IMR-90 (cell line): ENCODE measurements at regions not wholly inside any gene's neighbourhood (a gene's known extent, or its start where the extent isn't known, plus 50 kb on each side); places are given as distances from the start of the nearest gene placed in this dataset.

ENCODE experiments used
- ATAC-seq: fragments of 200-7000 bp; cut with Tn5 transposase; 2 replicates; pipeline ENCODE4 v1.9.1; 2020; ENCODE audit warnings: low read depth, mild to moderate bottlenecking, moderate library complexity
- BruUV-seq: library from RNA; stranded (reverse); fragments of 400-500 nt; replicated peaks from 2 replicates; lab custom pipeline; 2021; lab: Mats Ljungman, UMichigan
- CTCF ChIA-PET: fragments of 300-600 bp; formaldehyde crosslinking; extraction: SDS; loops from one replicate; lab custom pipeline; 2021; ENCODE audit warnings: antibody characterized with exemption; lab: Yijun Ruan, JAX
- POLR2A ChIA-PET: fragments of 300-600 bp; sonication (Branson Sonifier 250); formaldehyde crosslinking; loops from one replicate; lab custom pipeline; 2022; ENCODE audit warnings: antibody characterized with exemption; ENCODE audit not compliant: unreplicated experiment; lab: Charles Lee
- DNase-seq: peaks from one replicate; pipeline ENCODE4 v3.0.0; 2013
- H2AFZ ChIP-seq: replicated peaks from 2 replicates; pipeline ENCODE3; 2013; ENCODE audit warnings: low read length, mild to moderate bottlenecking; ENCODE audit not compliant: poor library complexity
- H2AK5ac ChIP-seq: 2 replicates; pipeline ENCODE4 v1.6.1; 2013; ENCODE audit warnings: low read depth, low read length, inconsistent platforms
- H2AK9ac ChIP-seq: replicated peaks from 2 replicates; pipeline ENCODE3; 2013; ENCODE audit warnings: mild to moderate bottlenecking, low read depth, low read length, moderate library complexity; ENCODE audit not compliant: poor library complexity
- H2BK120ac ChIP-seq: 2 replicates; pipeline ENCODE4 v1.6.1; 2013; ENCODE audit warnings: low read depth, low read length, inconsistent platforms
- H2BK15ac ChIP-seq: 3 replicates; pipeline ENCODE4 v1.6.1; 2013; ENCODE audit warnings: low read depth, low read length, inconsistent platforms
- H2BK20ac ChIP-seq: 2 replicates; pipeline ENCODE4 v1.6.1; 2013; ENCODE audit warnings: low read depth, mild to moderate bottlenecking, inconsistent platforms, low read length, moderate library complexity
- H2BK5ac ChIP-seq: 2 replicates; pipeline ENCODE4 v1.6.1; 2013; ENCODE audit warnings: mild to moderate bottlenecking, low read depth, low read length, inconsistent platforms; ENCODE audit not compliant: poor library complexity, severe bottlenecking
- H3K14ac ChIP-seq: replicated peaks from 2 replicates; pipeline ENCODE4 v1.6.1; 2013; ENCODE audit warnings: low read depth, low read length, inconsistent platforms
- H3K18ac ChIP-seq: 2 replicates; pipeline ENCODE4 v1.6.1; 2013; ENCODE audit warnings: low read depth, low read length, control low read depth
- H3K23ac ChIP-seq: 2 replicates; pipeline ENCODE4 v1.6.1; 2013; ENCODE audit warnings: low read depth, low read length, inconsistent platforms
- H3K27ac ChIP-seq: 2 replicates; pipeline ENCODE4 v1.5.1; 2013; ENCODE audit warnings: mild to moderate bottlenecking, control low read depth, low read length; ENCODE audit not compliant: insufficient read depth
- H3K27me3 ChIP-seq: 2 replicates; pipeline ENCODE4 v1.6.1; 2013; ENCODE audit warnings: low read length; ENCODE audit not compliant: control insufficient read depth, insufficient read depth
- H3K36me3 ChIP-seq: 2 replicates; pipeline ENCODE4 v1.6.1; 2013; ENCODE audit warnings: low read length, mixed read lengths; ENCODE audit not compliant: control insufficient read depth, insufficient read depth
- H3K4ac ChIP-seq: 2 replicates; pipeline ENCODE4 v1.6.1; 2013; ENCODE audit warnings: low read depth, low read length, inconsistent platforms
- H3K4me1 ChIP-seq: 2 replicates; pipeline ENCODE4 v1.6.1; 2013; ENCODE audit warnings: low read length, mixed read lengths; ENCODE audit not compliant: control insufficient read depth, insufficient read depth
- H3K4me2 ChIP-seq: 2 replicates; pipeline ENCODE4 v1.6.1; 2013; ENCODE audit warnings: low read depth, mild to moderate bottlenecking, control low read depth, low read length, moderate library complexity
- H3K4me3 ChIP-seq: 2 replicates; pipeline ENCODE4 v1.5.1; 2013; ENCODE audit warnings: low read depth, mild to moderate bottlenecking, control low read depth, low read length, moderate library complexity; ENCODE audit not compliant: insufficient read depth
- H3K56ac ChIP-seq: 2 replicates; pipeline ENCODE4 v1.6.1; 2013; ENCODE audit warnings: low read length, inconsistent platforms; ENCODE audit not compliant: insufficient read depth; ENCODE audit errors: extremely low read depth
- H3K79me1 ChIP-seq, 2 experiments: 2 replicates each; pipeline ENCODE4 v1.6.1; 2013; ENCODE audit warnings: low read length in 2 of 2, inconsistent platforms in 1 of 2, low read depth in 1 of 2
- H3K9ac ChIP-seq: 2 replicates; pipeline ENCODE4 v1.6.1; 2013; ENCODE audit warnings: low read depth, low read length, control low read depth
- H3K9me1 ChIP-seq: 2 replicates; pipeline ENCODE4 v1.6.1; 2013; ENCODE audit warnings: low read length, inconsistent platforms; ENCODE audit not compliant: insufficient read depth
- H3K9me3 ChIP-seq: 2 replicates; pipeline ENCODE4 v1.6.1; 2013; ENCODE audit warnings: low read length; ENCODE audit not compliant: control insufficient read depth, insufficient read depth
- H4K20me1 ChIP-seq: 2 replicates; pipeline ENCODE4 v1.6.1; 2013; ENCODE audit warnings: low read length, inconsistent platforms; ENCODE audit not compliant: insufficient read depth
- H4K5ac ChIP-seq: 2 replicates; pipeline ENCODE4 v1.6.1; 2013; ENCODE audit warnings: mild to moderate bottlenecking, low read depth, low read length, control low read depth
- H4K8ac ChIP-seq, 2 experiments: 2 replicates each; pipeline ENCODE4 v1.6.1; 2013; ENCODE audit warnings: low read depth in 2 of 2, low read length in 2 of 2, control low read depth in 1 of 2, inconsistent platforms in 1 of 2
- H4K91ac ChIP-seq: 2 replicates; pipeline ENCODE4 v1.6.1; 2013; ENCODE audit warnings: low read depth, low read length, inconsistent platforms; ENCODE audit not compliant: insufficient read depth
- POLR2A ChIP-seq: IDR thresholded peaks from 2 replicates; pipeline ENCODE4 v1.6.1; 2012; ENCODE audit warnings: mild to moderate bottlenecking, low read depth, low read length
- RFX5 ChIP-seq: IDR thresholded peaks from 2 replicates; pipeline ENCODE4 v1.8.0; 2012; ENCODE audit warnings: low read depth, mild to moderate bottlenecking, low read length, moderate library complexity
- WGBS, 2 experiments: methylation state at CpG; one replicate each; pipeline versions ENCODE4 v1.1.5 to v1.1.7; 2013; ENCODE audit warnings: missing lambda C conversion rate in 2 of 2; ENCODE audit not compliant: insufficient read length in 1 of 2; ENCODE audit errors: extremely low coverage in 2 of 2; 5-methylcytosine and 5-hydroxymethylcytosine counted together
- dilution Hi-C: fragments of 300-500 bp; cut with HindIII; formaldehyde crosslinking; loops from one replicate; pipeline ENCODE4 v1.14.3; 2018; ENCODE audit warnings: low sequenced_read_pairs; ENCODE audit not compliant: unreplicated experiment
- in situ Hi-C: fragments of 300-500 bp; cut with MboI; formaldehyde crosslinking; loops from 3 replicates; pipeline ENCODE4 v1.14.3; 2019; ENCODE audit warnings: low sequenced_read_pairs, inconsistent platforms, mixed read lengths
- intact Hi-C: fragments of 100-400 bp; cut with micrococcal nuclease; formaldehyde crosslinking; loops from 2 replicates; pipeline ENCODE4 v1.10.0; 2022

DNA sequence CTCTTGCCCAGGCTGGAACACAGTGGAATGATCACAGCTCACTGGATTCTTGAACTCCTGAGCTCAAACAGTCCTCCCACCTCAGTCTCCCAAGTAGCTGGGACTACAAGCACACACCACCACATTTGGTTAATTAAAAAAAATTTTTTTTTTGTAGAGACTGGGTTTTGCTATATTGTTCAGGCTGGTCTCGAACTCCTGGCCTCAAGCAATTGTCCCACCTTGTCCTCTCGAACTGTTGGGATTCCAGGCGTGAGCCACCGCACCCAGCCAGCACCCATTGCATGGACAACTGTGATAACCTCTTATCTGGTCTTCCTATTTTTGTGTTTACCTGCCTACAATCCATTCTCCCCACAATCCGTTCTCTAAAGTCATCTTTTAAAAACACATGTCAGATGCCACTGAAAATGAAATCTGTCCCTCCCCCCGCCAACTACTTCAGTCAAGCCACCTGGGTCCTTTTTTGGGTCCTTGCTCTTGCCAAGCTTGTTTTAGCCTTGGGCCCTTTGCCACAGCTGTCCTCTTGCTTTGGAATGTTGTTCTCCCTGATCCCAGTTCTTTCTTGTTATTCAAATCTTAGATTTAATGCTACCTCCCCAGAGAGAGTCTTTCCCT is 250.5 kb downstream of the PIK3R1 start:
- Histone ChIP-seq H3K4me3 (no peak overlapping the region), H3K18ac (no peak overlapping the region), H4K91ac (no peak overlapping the region), H4K5ac (no peak overlapping the region), H3K9ac (no peak overlapping the region), H2AFZ (no peak overlapping the region), H3K4me1 (no peaks in the 10 kb centered on the region), H3K27ac (no peak overlapping the region), H3K4ac (no peak overlapping the region), H4K20me1 (no peaks in the 10 kb centered on the region), H2AK9ac (no peak overlapping the region), H2BK120ac (no peak overlapping the region), H2BK15ac (no peak overlapping the region), H3K36me3 (no peaks in the 10 kb centered on the region), H2BK5ac (no peak overlapping the region), H3K9me3 (no peaks in the 10 kb centered on the region), H4K8ac (no peak overlapping the region), H2BK20ac (no peak overlapping the region), H2AK5ac (no peak overlapping the region), H3K56ac (no peak overlapping the region), H3K79me1 (no peaks in the 10 kb centered on the region), H3K9me1 (no peaks in the 10 kb centered on the region), H3K14ac (no peak overlapping the region), H3K27me3 (no peaks in the 10 kb centered on the region), H3K23ac (no peak overlapping the region), H3K4me2 (no peak overlapping the region)
- no peak for ATAC-seq
- ChIA-PET POLR2A (no interaction called here), CTCF (no interaction called here)
- 88% methylated on average over 4 of the region's 6 CpGs; no CpG with 5 or more reads in 1 of the 2 experiments for WGBS, 2 experiments
- DNase-seq, result no peak
- intact Hi-C loops (no loop called here), dilution Hi-C loops (no loop called here), in situ Hi-C loops (no loop called here)
- BruUV-seq, result no TSS peak
- no peak for TF ChIP-seq RFX5
- TF ChIP-seq POLR2A, result no peak
